ENCODE measurements at regions not wholly inside any gene's neighbourhood (a gene's known extent, or its start where the extent isn't known, plus 50 kb on each side); places are given as distances from the start of the nearest gene placed in this dataset.

DNA sequence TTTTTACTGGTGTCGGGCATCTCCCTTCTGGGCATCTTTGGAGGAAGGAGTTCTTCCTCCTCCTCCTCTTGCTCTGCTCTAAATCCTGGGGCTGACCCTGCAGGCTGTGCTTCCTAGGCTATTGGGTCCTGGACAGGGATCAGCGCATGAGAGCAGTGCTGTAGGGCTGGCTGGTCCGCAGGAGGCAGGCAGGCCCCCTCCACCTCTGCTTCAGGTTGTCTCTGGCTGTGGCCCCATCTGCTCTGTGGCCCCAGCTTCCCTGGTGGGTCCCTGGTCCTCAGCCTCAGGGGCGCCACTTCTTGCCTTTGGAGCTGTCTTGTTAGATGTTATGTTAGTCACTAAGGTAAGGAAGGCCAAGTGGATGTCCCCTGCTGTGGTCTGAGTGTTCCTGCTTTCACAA, 237.3 kb upstream of the PITRM1 start:
- Histone ChIP-seq H3K27me3 (no peaks in the 10 kb centered on the region), H3K27ac (no peak overlapping the region), H3K9me3 (no peaks in the 10 kb centered on the region), H3K36me3 (no peaks in the 10 kb centered on the region), H3K4me1 (no peaks in the 10 kb centered on the region), H3K4me3 (no peak overlapping the region)
- in situ Hi-C loops (cut with MboI; ENCODE audit: low pct_ligation_motif_present in 1 of 4, low pct_unique_long_range_greater_than_20kb in 1 of 4, low sequenced_read_pairs in 3 of 4) (no loop called here), intact Hi-C loops (cut with DNase I; ENCODE audit: low total_unique reads) (no loop called here)
- TF ChIP-seq POLR2A (IDR thresholded peaks at IDR 0.05) (no peak), EP300 (IDR thresholded peaks at IDR 0.05; ENCODE audit: low read depth) (no peak), POLR2AphosphoS5 (IDR thresholded peaks at IDR 0.05) (no peak)
- TF ChIP-seq, protein P1, sequence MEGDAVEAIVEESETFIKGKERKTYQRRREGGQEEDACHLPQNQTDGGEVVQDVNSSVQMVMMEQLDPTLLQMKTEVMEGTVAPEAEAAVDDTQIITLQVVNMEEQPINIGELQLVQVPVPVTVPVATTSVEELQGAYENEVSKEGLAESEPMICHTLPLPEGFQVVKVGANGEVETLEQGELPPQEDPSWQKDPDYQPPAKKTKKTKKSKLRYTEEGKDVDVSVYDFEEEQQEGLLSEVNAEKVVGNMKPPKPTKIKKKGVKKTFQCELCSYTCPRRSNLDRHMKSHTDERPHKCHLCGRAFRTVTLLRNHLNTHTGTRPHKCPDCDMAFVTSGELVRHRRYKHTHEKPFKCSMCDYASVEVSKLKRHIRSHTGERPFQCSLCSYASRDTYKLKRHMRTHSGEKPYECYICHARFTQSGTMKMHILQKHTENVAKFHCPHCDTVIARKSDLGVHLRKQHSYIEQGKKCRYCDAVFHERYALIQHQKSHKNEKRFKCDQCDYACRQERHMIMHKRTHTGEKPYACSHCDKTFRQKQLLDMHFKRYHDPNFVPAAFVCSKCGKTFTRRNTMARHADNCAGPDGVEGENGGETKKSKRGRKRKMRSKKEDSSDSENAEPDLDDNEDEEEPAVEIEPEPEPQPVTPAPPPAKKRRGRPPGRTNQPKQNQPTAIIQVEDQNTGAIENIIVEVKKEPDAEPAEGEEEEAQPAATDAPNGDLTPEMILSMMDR (IDR thresholded peaks at IDR 0.05) = no peak
- no peak for DNase-seq
- WGBS, 2 donors (ENCODE audit: low coverage in 1 of 2) = 91% methylated on average over 4 of the region's 4 CpGs; no CpG with 5 or more reads in 1 of the 2 donors

DNA sequence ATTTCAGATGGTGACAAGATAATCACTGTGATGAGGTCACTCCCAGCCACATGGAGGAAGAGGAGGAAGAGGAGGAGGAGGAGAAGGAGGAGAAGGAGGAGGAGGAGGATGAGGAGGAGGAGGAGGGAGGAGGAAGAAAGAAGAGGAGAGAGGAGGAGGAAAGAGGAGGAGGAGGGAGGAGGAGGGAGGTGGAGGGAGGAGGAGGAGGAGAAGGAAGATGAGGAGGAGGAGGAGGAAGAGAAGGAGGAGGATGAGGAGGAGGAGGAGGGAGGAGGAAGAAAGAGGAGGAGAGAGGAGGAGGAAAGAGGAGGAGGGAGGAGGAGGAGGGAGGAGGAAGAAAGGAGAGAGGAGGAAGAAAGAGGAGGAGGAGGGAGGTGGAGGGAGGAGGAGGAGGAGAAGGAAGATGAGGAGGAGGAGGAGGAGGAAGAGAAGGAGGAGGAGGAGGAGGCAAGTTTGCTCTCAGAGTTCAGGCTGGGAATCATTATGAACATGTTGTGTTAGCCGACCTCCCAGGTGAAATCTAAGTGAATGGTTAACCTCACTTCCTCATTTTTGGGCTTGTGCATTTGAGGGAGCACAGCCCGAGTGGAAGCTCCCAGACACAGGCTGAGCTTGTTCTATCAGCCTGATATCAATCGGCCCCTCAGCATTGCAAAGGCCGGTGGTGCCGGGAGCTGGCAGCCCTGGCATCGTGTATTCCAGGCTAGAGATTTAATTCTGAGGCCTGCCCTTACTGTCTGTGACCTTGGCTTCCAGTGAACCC, 236.2 kb upstream of the PITRM1 start:
- H3K27ac ChIP-seq = no peak overlapping the region
- DNase-seq = no peak

DNA sequence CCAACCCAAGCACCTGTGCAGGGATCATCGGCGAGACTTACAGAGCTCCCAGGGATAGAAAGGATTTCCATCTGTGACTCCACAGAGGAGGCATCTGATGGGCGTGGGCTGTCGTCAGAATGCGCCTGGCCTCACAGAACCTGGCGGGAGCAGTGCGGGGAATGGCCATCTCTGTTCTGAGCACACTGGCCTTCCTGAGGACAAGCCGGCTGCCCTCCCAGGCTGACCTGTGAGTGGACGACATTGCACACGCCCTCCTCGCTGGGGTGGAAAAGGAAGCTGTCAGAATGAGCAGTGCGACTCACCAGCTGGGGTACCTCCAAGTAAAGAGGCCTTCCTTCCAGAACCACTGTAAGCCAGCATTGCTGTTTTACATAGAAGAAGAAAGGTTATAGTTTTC, 234.6 kb upstream of the PITRM1 start:
- no peak for DNase-seq
- no peak overlapping the region for H3K27ac ChIP-seq
- TF ChIP-seq, protein P1 (IDR thresholded peaks at IDR 0.05) = no peak
- H3K27me3 ChIP-seq = no peaks in the 10 kb centered on the region
- H3K36me3 ChIP-seq = no peaks in the 10 kb centered on the region
- no peaks in the 10 kb centered on the region for H3K4me1 ChIP-seq
- no peaks in the 10 kb centered on the region for H3K9me3 ChIP-seq
- no peak overlapping the region for H3K4me3 ChIP-seq
- in situ Hi-C loops (cut with MboI; ENCODE audit: low pct_ligation_motif_present in 1 of 4, low pct_unique_long_range_greater_than_20kb in 1 of 4, low sequenced_read_pairs in 3 of 4) (no loop called here), intact Hi-C loops (cut with DNase I; ENCODE audit: low total_unique reads) (no loop called here)
- 91% methylated on average over 12 of the region's 12 CpGs; no CpG with 5 or more reads in 1 of the 2 donors for WGBS, 2 donors (ENCODE audit: low coverage in 1 of 2)

More for the DNA sequence above, 236.2 kb upstream of the PITRM1 start:
- no peak for TF ChIP-seq POLR2AphosphoS5 (IDR thresholded peaks at IDR 0.05)
- TF ChIP-seq EP300 (IDR thresholded peaks at IDR 0.05; ENCODE audit: low read depth) = no peak
- TF ChIP-seq, protein P1 (IDR thresholded peaks at IDR 0.05) = no peak
- no peak for TF ChIP-seq POLR2A (IDR thresholded peaks at IDR 0.05)
- Histone ChIP-seq H3K4me3 (no peak overlapping the region), H3K27me3 (no peaks in the 10 kb centered on the region), H3K4me1 (no peaks in the 10 kb centered on the region), H3K36me3 (no peaks in the 10 kb centered on the region), H3K9me3 (no peaks in the 10 kb centered on the region)
- 63% methylated on average over 6 of the region's 6 CpGs; no CpG with 5 or more reads in 1 of the 2 donors for WGBS, 2 donors (ENCODE audit: low coverage in 1 of 2)
- intact Hi-C loops (cut with DNase I; ENCODE audit: low total_unique reads) = no loop called here
- in situ Hi-C loops (cut with MboI; ENCODE audit: low pct_ligation_motif_present in 1 of 4, low pct_unique_long_range_greater_than_20kb in 1 of 4, low sequenced_read_pairs in 3 of 4) = no loop called here

DNA sequence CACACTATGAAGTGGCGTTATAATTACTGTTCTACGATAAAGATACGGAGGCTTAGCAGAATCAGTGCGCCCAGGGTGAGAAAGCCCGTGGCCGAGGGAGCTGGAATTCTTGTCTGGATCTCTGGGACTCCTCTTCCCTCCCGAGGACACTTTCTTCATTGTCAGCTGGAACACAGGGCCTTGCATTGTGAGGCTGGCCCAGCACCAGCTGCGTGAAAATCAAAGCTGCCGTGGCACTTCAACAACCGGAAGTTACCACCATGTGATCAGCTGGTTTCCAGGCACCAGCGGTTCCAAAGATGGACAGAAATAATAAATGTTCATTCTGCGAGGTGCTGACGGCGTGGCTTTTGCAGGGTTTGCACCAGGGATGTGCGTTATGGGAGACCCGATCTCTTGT, 234.0 kb upstream of the PITRM1 start:
- TF ChIP-seq POLR2A (IDR thresholded peaks at IDR 0.05) (no peak), POLR2AphosphoS5 (IDR thresholded peaks at IDR 0.05) (no peak), EP300 (IDR thresholded peaks at IDR 0.05; ENCODE audit: low read depth) (no peak)
- TF ChIP-seq, protein P1 (IDR thresholded peaks at IDR 0.05) = no peak
- Histone ChIP-seq H3K27me3 (no peaks in the 10 kb centered on the region), H3K9me3 (no peaks in the 10 kb centered on the region), H3K27ac (no peak overlapping the region), H3K36me3 (no peaks in the 10 kb centered on the region), H3K4me3 (no peak overlapping the region), H3K4me1 (no peaks in the 10 kb centered on the region)
- in situ Hi-C loops (cut with MboI; ENCODE audit: low pct_ligation_motif_present in 1 of 4, low pct_unique_long_range_greater_than_20kb in 1 of 4, low sequenced_read_pairs in 3 of 4) = no loop called here
- intact Hi-C loops (cut with DNase I; ENCODE audit: low total_unique reads) = no loop called here
- no peak for DNase-seq
- 88% methylated on average over 16 of the region's 16 CpGs; no CpG with 5 or more reads in 1 of the 2 donors for whole genome bisulfite sequencing, 2 donors (ENCODE audit: low coverage in 1 of 2)

Data from transverse colon (tissue), 4 donors.